Activated CD4-positive, alpha-beta T cell treated with anti-CD3 and anti-CD28 coated beads for 48 hours (primary cell): ENCODE measurements at regions not wholly inside any gene's neighbourhood (a gene's known extent, or its start where the extent isn't known, plus 50 kb on each side); places are given as distances from the start of the nearest gene placed in this dataset.

Source experiments
- DNase-seq: peaks from one replicate; pipeline ENCODE4 v3.0.0-alpha.2; 2020

- no peak for DNase-seq
These were observed 326.6 kb upstream of the DPH6 start for GRCh38 chr15:35872577-35872976.

GRCh38 chr15:35874260-35874905, 328.4 kb upstream of the DPH6 start:
- DNase-seq: no peak

- no peak for DNase-seq
These were observed 330.8 kb upstream of the DPH6 start for GRCh38 chr15:35876762-35877161.

GRCh38 chr15:35880896-35881295, 334.9 kb upstream of the DPH6 start:
- DNase-seq: no peak

- DNase-seq: no peak
These were observed 339.9 kb upstream of the DPH6 start for GRCh38 chr15:35885870-35886269.

- DNase-seq: no peak
These were observed 340.8 kb upstream of the DPH6 start for GRCh38 chr15:35886765-35887164.

GRCh38 chr15:35888815-35889214, 342.9 kb upstream of the DPH6 start:
- no peak for DNase-seq

- no peak for DNase-seq
These were observed 361.5 kb upstream of the DPH6 start for GRCh38 chr15:35907511-35907910.

GRCh38 chr15:35909414-35909813, 363.4 kb upstream of the DPH6 start:
- no peak for DNase-seq

GRCh38 chr15:35910227-35910626, 364.3 kb upstream of the DPH6 start:
- DNase-seq: no peak

GRCh38 chr15:35911052-35911777, 365.2 kb upstream of the DPH6 start:
- no peak for DNase-seq

- DNase-seq: no peak
These were observed 366.2 kb upstream of the DPH6 start for GRCh38 chr15:35912196-35912595.

- no peak for DNase-seq
These were observed 368.6 kb upstream of the DPH6 start for GRCh38 chr15:35914573-35914972.

- no peak for DNase-seq
These were observed 375.1 kb upstream of the DPH6 start for GRCh38 chr15:35921046-35921445.

GRCh38 chr15:35925275-35926006, 379.5 kb upstream of the DPH6 start:
- DNase-seq: no peak

GRCh38 chr15:35926007-35926380, 380.0 kb upstream of the DPH6 start:
- DNase-seq: no peak

- no peak for DNase-seq
These were observed 382.9 kb upstream of the DPH6 start for GRCh38 chr15:35928847-35929246.

GRCh38 chr15:35929740-35930444, 383.9 kb upstream of the DPH6 start:
- no peak for DNase-seq

GRCh38 chr15:35931799-35932341, 385.9 kb upstream of the DPH6 start:
- DNase-seq: no peak

GRCh38 chr15:35932531-35932930, 386.6 kb upstream of the DPH6 start:
- no peak for DNase-seq

- no peak for DNase-seq
These were observed 387.6 kb upstream of the DPH6 start for GRCh38 chr15:35933531-35933930.

GRCh38 chr15:35934383-35935049, 388.6 kb upstream of the DPH6 start:
- DNase-seq: no peak

- no peak for DNase-seq
These were observed 390.3 kb upstream of the DPH6 start for GRCh38 chr15:35936284-35936683.
